Bronchial epithelial cell (primary cell): ENCODE measurements at regions not wholly inside any gene's neighbourhood (a gene's known extent, or its start where the extent isn't known, plus 50 kb on each side); places are given as distances from the start of the nearest gene placed in this dataset.

ENCODE experiments used
- DNase-seq: peaks from one replicate; pipeline ENCODE4 v3.0.0-alpha.2; 2010; ENCODE audit warnings: low read depth
- FAIRE-seq: peaks from 2 replicates; lab custom pipeline; 2011; peaks lifted over from hg19 to GRCh38; lab: Jason Lieb, UNC
- H3K27me3 ChIP-seq: 2 replicates; pipeline ENCODE4 v1.5.1; 2011; ENCODE audit warnings: low read length; ENCODE audit not compliant: control insufficient read depth, insufficient read depth
- H3K36me3 ChIP-seq: 2 replicates; pipeline ENCODE4 v1.5.1; 2011; ENCODE audit warnings: low read length; ENCODE audit not compliant: control insufficient read depth, insufficient read depth
- H3K4me3 ChIP-seq: 2 replicates; pipeline ENCODE4 v1.5.1; 2011; ENCODE audit warnings: mild to moderate bottlenecking, low read depth, low read length, control low read depth
- TF ChIP-seq, protein P1 (sequence below): IDR thresholded peaks from 2 replicates; pipeline ENCODE4 v1.5.1; 2011; ENCODE audit warnings: mild to moderate bottlenecking, moderate library complexity, low read length, control low read depth, inconsistent platforms; ENCODE audit not compliant: insufficient read depth, severe bottlenecking

DNA sequence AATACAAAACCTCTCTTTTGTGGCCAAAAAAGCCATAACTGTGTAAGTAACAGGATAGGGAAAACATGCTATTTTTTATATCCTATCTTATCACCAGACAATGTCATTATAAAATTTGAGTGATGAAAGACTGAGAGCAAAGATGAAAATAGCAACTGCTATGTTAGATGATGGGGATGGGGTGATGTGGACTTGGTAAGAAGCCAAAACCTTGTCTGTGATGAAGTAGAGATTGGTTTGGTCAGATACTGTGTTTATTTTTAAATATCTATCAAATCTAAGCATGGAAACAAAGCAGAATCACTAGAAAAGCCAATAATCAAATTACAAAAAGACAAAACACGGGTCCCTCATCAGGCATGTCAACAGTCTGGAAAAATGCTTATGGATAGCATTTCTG lies 631.1 kb upstream of the NR5A2 start:
- DNase-seq (no peak), FAIRE-seq (no peak)
- Histone ChIP-seq H3K4me3 (no peak overlapping the region), H3K36me3 (no peaks in the 10 kb centered on the region), H3K27me3 (no peaks in the 10 kb centered on the region)
- TF ChIP-seq, protein P1, sequence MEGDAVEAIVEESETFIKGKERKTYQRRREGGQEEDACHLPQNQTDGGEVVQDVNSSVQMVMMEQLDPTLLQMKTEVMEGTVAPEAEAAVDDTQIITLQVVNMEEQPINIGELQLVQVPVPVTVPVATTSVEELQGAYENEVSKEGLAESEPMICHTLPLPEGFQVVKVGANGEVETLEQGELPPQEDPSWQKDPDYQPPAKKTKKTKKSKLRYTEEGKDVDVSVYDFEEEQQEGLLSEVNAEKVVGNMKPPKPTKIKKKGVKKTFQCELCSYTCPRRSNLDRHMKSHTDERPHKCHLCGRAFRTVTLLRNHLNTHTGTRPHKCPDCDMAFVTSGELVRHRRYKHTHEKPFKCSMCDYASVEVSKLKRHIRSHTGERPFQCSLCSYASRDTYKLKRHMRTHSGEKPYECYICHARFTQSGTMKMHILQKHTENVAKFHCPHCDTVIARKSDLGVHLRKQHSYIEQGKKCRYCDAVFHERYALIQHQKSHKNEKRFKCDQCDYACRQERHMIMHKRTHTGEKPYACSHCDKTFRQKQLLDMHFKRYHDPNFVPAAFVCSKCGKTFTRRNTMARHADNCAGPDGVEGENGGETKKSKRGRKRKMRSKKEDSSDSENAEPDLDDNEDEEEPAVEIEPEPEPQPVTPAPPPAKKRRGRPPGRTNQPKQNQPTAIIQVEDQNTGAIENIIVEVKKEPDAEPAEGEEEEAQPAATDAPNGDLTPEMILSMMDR = no peak

DNA sequence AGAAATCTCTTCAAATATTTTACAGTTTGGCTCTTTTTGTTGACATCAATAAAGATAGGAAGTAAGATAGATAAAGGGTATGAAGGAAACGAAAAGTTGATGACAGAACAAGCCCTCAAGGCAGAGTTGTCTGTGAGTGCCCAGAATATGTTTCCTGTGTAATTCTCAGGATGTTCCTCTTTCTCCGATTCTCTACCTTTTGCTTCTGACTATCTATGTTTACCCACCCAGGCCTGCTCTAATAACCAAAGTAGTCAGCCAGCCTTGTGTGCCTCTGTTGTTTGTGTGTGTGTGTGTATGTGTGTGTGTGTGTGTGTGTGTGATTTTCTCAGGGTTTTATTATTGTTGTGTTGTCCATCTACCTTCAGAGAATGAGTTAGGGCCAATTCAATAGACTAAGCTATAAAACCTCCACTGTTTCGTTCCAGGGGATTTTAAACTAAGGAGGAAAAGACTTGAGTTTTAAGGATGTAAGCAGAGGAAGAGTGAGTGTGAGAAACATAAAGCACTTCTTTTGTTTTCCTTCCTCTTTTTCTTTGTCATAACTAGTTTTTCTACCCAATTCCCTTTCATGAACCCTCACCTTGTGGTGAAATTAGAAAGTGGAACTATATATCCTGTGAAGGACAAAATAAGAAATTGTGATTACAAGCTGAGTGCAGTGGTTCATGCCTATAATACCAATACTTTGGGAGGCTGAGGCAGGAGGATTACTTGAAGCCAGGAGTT lies 627.4 kb upstream of the NR5A2 start:
- TF ChIP-seq, protein P1 = no peak
- FAIRE-seq (no peak), DNase-seq (no peak)
- Histone ChIP-seq H3K27me3 (no peaks in the 10 kb centered on the region), H3K4me3 (no peak overlapping the region), H3K36me3 (no peaks in the 10 kb centered on the region)

DNA sequence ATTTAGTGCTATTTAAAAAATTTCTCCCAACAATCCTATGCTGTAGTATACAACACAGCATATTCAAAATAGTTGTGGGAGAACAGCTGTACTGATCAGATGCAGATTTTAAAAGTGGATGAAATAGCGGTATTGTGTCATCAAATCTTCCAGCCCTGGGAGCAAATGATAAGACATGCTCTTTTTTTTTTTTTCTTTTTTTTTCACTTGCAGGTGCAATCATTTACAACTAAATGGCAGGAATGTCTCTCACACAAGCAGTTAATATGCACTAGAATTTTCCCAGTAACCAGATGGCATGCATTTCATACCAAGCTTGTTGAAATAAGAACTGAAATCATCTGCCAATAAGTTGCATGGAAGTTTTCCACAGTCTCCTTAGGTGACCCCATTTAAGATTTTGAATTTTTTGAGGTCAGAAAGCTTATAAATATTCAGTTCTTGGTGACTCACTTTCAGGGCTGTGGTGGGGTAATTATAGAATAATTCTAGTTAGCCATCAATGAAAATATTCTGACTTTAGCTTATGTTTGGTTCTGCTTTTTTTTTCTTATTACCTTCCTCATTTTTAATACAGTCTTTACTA lies 623.9 kb upstream of the NR5A2 start:
- no peaks in the 10 kb centered on the region for H3K27me3 ChIP-seq
- TF ChIP-seq, protein P1 = no peak
- H3K4me3 ChIP-seq = no peak overlapping the region
- DNase-seq = no peak
- no peaks in the 10 kb centered on the region for H3K36me3 ChIP-seq
- FAIRE-seq = no peak

DNA sequence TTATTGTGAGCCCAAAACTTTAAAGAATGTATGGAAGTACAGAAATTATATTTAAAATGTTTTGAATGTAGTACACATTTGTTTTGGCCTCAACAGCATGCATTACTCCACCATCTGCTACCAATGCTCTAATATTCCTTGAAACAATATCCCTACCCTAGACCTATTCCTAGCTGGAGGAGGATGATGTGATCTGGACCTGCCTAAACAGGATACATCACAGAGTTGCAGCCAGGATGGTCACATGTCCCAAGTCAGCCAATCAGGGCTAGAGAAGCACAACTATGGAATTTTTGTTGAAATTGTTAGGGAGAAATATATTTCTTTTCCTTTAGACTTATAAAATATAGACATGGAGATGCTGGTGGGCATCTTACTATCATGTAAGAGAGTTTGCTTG lies 623.3 kb upstream of the NR5A2 start:
- H3K36me3 ChIP-seq = no peaks in the 10 kb centered on the region
- TF ChIP-seq, protein P1 = no peak
- DNase-seq = peak; percentile 49
- H3K4me3 ChIP-seq = no peak overlapping the region
- no peak for FAIRE-seq
- no peaks in the 10 kb centered on the region for H3K27me3 ChIP-seq

DNA sequence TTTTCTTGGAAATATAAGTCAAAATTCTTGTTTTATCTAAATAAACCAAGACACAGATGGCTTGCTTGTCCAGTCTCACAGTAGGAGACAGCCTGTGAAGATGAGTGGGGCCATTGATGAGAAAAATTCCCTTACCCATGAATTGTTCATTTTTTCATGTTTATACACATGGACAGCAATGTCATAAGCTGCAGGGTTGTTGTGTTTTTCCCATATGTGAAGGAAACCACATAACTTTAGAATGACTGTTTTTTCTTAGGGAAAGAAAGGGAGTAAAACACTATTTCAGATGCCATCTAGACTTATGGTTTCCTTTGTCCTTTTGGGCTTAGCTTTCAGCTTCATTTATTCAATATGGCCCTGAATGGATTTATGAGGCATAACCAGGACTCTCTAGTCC lies 622.5 kb upstream of the NR5A2 start:
- TF ChIP-seq, protein P1 = no peak
- no peaks in the 10 kb centered on the region for H3K36me3 ChIP-seq
- no peak for FAIRE-seq
- no peak overlapping the region for H3K4me3 ChIP-seq
- H3K27me3 ChIP-seq = no peaks in the 10 kb centered on the region
- no peak for DNase-seq
